Naive B cell (primary cell): ENCODE measurements at regions not wholly inside any gene's neighbourhood (a gene's known extent, or its start where the extent isn't known, plus 50 kb on each side); places are given as distances from the start of the nearest gene placed in this dataset.
A peak's percentile ranks its signal among the peaks of the same experiment; 100 is the strongest.

Source experiments
- ATAC-seq, 2 donors: fragments of 150-1000 bp; cut with Tn5 transposase; 2 replicates each; pipeline ENCODE4 v1.10.0; 2021; ENCODE audit warnings: low read depth in 2 of 2, mild to moderate bottlenecking in 2 of 2, moderate library complexity in 2 of 2
- DNase-seq: peaks from one replicate; pipeline ENCODE4 v3.0.0; 2022
- H3K27ac Mint-ChIP-seq, 6 donors: one replicate each; pipeline ENCODE4 v1.8.0; 2020 to 2022; ENCODE audit warnings: mild to moderate bottlenecking in 6 of 6, mixed read lengths in 6 of 6, moderate library complexity in 5 of 6, inconsistent platforms in 2 of 6
- H3K27me3 Mint-ChIP-seq, 3 donors: one replicate each; pipeline ENCODE4 v1.8.0; 2021 to 2022; ENCODE audit warnings: mixed read lengths in 3 of 3, mild to moderate bottlenecking in 1 of 3
- H3K36me3 Mint-ChIP-seq, 2 donors: one replicate each; pipeline ENCODE4 v1.8.0; 2020 to 2022; ENCODE audit warnings: mixed read lengths in 2 of 2, inconsistent platforms in 1 of 2, mild to moderate bottlenecking in 1 of 2
- H3K4me1 Mint-ChIP-seq, 3 donors: one replicate each; pipeline ENCODE4 v1.8.0; 2020 to 2022; ENCODE audit warnings: mixed read lengths in 3 of 3, inconsistent platforms in 1 of 3, mild to moderate bottlenecking in 1 of 3, moderate library complexity in 1 of 3
- H3K4me3 Mint-ChIP-seq, 8 donors: one replicate each; pipeline ENCODE4 v1.8.0; 2020 to 2022; ENCODE audit warnings: mild to moderate bottlenecking in 8 of 8, mixed read lengths in 8 of 8, moderate library complexity in 8 of 8, inconsistent platforms in 2 of 8
- H3K9me3 Mint-ChIP-seq, 7 donors: one replicate each; pipeline ENCODE4 v1.8.0; 2020 to 2022; ENCODE audit warnings: mixed read lengths in 7 of 7, mild to moderate bottlenecking in 5 of 7, inconsistent platforms in 2 of 7, moderate library complexity in 1 of 7

GRCh38 chr1:29711582-29712283, 475.4 kb downstream of the PTPRU start:
- H3K27me3 Mint-ChIP-seq, result peaks cover 11 to 20% (median 18%) of the 10 kb centered on the region in 3 donors
- H3K4me3 Mint-ChIP-seq, result no peak overlapping the region
- peaks cover 6 to 14% (median 9%) of the 10 kb centered on the region in 3 donors for H3K4me1 Mint-ChIP-seq

GRCh38 chr1:29709704-29710280, 473.5 kb downstream of the PTPRU start:
- H3K4me3 Mint-ChIP-seq, result no peak overlapping the region
- H3K27me3 Mint-ChIP-seq, result peaks cover 28 to 40% (median 37%) of the 10 kb centered on the region in 3 donors
- no peaks in the 10 kb centered on the region for H3K36me3 Mint-ChIP-seq
- peaks cover 0 to 2% (median 0%) of the 10 kb centered on the region in 7 donors for H3K9me3 Mint-ChIP-seq
- peaks cover 6 to 15% (median 13%) of the 10 kb centered on the region in 3 donors for H3K4me1 Mint-ChIP-seq
- DNase-seq, result no peak
- H3K27ac Mint-ChIP-seq, result no peak overlapping the region
- ATAC-seq, result no peak

More at GRCh38 chr1:29711582-29712283, 475.4 kb downstream of the PTPRU start:
- H3K36me3 Mint-ChIP-seq, result no peaks in the 10 kb centered on the region
- no peak for ATAC-seq
- no peak for DNase-seq
- peaks cover 0 to 9% (median 5%) of the 10 kb centered on the region in 7 donors for H3K9me3 Mint-ChIP-seq
- peak overlapping the region in 1 of 6 donors; percentile 39 for H3K27ac Mint-ChIP-seq

- no peak overlapping the region for H3K4me3 Mint-ChIP-seq
- no peaks in the 10 kb centered on the region for H3K36me3 Mint-ChIP-seq
- peaks cover 6 to 15% (median 13%) of the 10 kb centered on the region in 3 donors for H3K4me1 Mint-ChIP-seq
- H3K27me3 Mint-ChIP-seq, result peaks cover 35 to 47% (median 42%) of the 10 kb centered on the region in 3 donors
- H3K9me3 Mint-ChIP-seq, result peaks cover 0 to 2% (median 0%) of the 10 kb centered on the region in 7 donors
- no peak overlapping the region for H3K27ac Mint-ChIP-seq
- ATAC-seq (no peak), DNase-seq (no peak)
Measured at GRCh38 chr1:29708796-29709703, 472.7 kb downstream of the PTPRU start.

GRCh38 chr1:29708381-29708780, 472.1 kb downstream of the PTPRU start:
- H3K4me3 Mint-ChIP-seq, result no peak overlapping the region
- ATAC-seq (no peak), DNase-seq (no peak)
- H3K36me3 Mint-ChIP-seq, result no peaks in the 10 kb centered on the region
- peaks cover 0 to 2% (median 0%) of the 10 kb centered on the region in 7 donors for H3K9me3 Mint-ChIP-seq
- H3K27me3 Mint-ChIP-seq, result peaks cover 34 to 53% (median 45%) of the 10 kb centered on the region in 3 donors
- peak overlapping the region in 2 of 6 donors; percentile 65 to 73 for H3K27ac Mint-ChIP-seq
- H3K4me1 Mint-ChIP-seq, result peaks cover 6 to 15% (median 13%) of the 10 kb centered on the region in 3 donors

- ATAC-seq (no peak), DNase-seq (no peak)
- Mint-ChIP-seq H3K9me3 (peaks cover 0 to 2% (median 0%) of the 10 kb centered on the region in 7 donors), H3K4me1 (peaks cover 6 to 15% (median 13%) of the 10 kb centered on the region in 3 donors), H3K4me3 (peak overlapping the region in 1 of 8 donors; percentile 34), H3K27me3 (peaks cover 34 to 50% (median 41%) of the 10 kb centered on the region in 3 donors), H3K27ac (no peak overlapping the region), H3K36me3 (no peaks in the 10 kb centered on the region)
Measured at GRCh38 chr1:29707796-29708195, 471.5 kb downstream of the PTPRU start.

- ATAC-seq (peak in 1 of 2 donors; percentile 52), DNase-seq (no peak)
- H3K27ac Mint-ChIP-seq, result no peak overlapping the region
- peaks cover 0 to 2% (median 0%) of the 10 kb centered on the region in 7 donors for H3K9me3 Mint-ChIP-seq
- H3K36me3 Mint-ChIP-seq, result no peaks in the 10 kb centered on the region
- peaks cover 6 to 15% (median 13%) of the 10 kb centered on the region in 3 donors for H3K4me1 Mint-ChIP-seq
- H3K27me3 Mint-ChIP-seq, result peaks cover 27 to 53% (median 35%) of the 10 kb centered on the region in 3 donors
- H3K4me3 Mint-ChIP-seq, result no peak overlapping the region
Measured at GRCh38 chr1:29706936-29707335, 470.6 kb downstream of the PTPRU start.

GRCh38 chr1:29704430-29704829, 468.1 kb downstream of the PTPRU start:
- Mint-ChIP-seq H3K27me3 (peaks cover 30 to 61% (median 42%) of the 10 kb centered on the region in 3 donors), H3K36me3 (no peaks in the 10 kb centered on the region), H3K27ac (no peak overlapping the region), H3K4me1 (peaks cover 6 to 13% (median 10%) of the 10 kb centered on the region in 3 donors), H3K4me3 (no peak overlapping the region), H3K9me3 (peaks cover 0 to 2% (median 0%) of the 10 kb centered on the region in 7 donors)
- ATAC-seq (no peak), DNase-seq (no peak)

- Mint-ChIP-seq H3K4me1 (peaks cover 6 to 8% (median 6%) of the 10 kb centered on the region in 3 donors), H3K27ac (no peak overlapping the region), H3K36me3 (no peaks in the 10 kb centered on the region), H3K27me3 (peaks cover 33 to 67% (median 46%) of the 10 kb centered on the region in 3 donors), H3K4me3 (no peak overlapping the region), H3K9me3 (peaks cover 0 to 2% (median 0%) of the 10 kb centered on the region in 7 donors)
- ATAC-seq (no peak), DNase-seq (no peak)
Measured at GRCh38 chr1:29703596-29704370, 467.5 kb downstream of the PTPRU start.

- H3K9me3 Mint-ChIP-seq, result peaks cover 0 to 2% (median 0%) of the 10 kb centered on the region in 7 donors
- peaks cover 23 to 50% (median 26%) of the 10 kb centered on the region in 3 donors for H3K27me3 Mint-ChIP-seq
- no peak for ATAC-seq
- peak overlapping the region in 1 of 6 donors; percentile 44 for H3K27ac Mint-ChIP-seq
- no peaks in the 10 kb centered on the region for H3K4me1 Mint-ChIP-seq
- no peak for DNase-seq
- H3K36me3 Mint-ChIP-seq, result no peaks in the 10 kb centered on the region
- H3K4me3 Mint-ChIP-seq, result no peak overlapping the region
Measured at GRCh38 chr1:29700491-29700890, 464.2 kb downstream of the PTPRU start.

- DNase-seq (no peak), ATAC-seq (no peak)
- Mint-ChIP-seq H3K4me1 (peaks cover 0 to 2% (median 0%) of the 10 kb centered on the region in 3 donors), H3K27ac (no peak overlapping the region), H3K36me3 (no peaks in the 10 kb centered on the region), H3K9me3 (peaks cover 0 to 5% (median 3%) of the 10 kb centered on the region in 7 donors), H3K27me3 (peaks cover 7 to 31% (median 11%) of the 10 kb centered on the region in 3 donors), H3K4me3 (no peak overlapping the region)
Measured at GRCh38 chr1:29698626-29699025, 462.3 kb downstream of the PTPRU start.

- ATAC-seq (no peak), DNase-seq (no peak)
- peaks cover 0 to 6% (median 0%) of the 10 kb centered on the region in 3 donors for H3K4me1 Mint-ChIP-seq
- peaks cover 0 to 11% (median 5%) of the 10 kb centered on the region in 7 donors for H3K9me3 Mint-ChIP-seq
- no peak overlapping the region for H3K27ac Mint-ChIP-seq
- peaks cover 7 to 30% (median 11%) of the 10 kb centered on the region in 3 donors for H3K27me3 Mint-ChIP-seq
- no peak overlapping the region for H3K4me3 Mint-ChIP-seq
- H3K36me3 Mint-ChIP-seq, result no peaks in the 10 kb centered on the region
Measured at GRCh38 chr1:29698033-29698432, 461.7 kb downstream of the PTPRU start.

GRCh38 chr1:29697391-29697780, 461.1 kb downstream of the PTPRU start:
- Mint-ChIP-seq H3K4me3 (no peak overlapping the region), H3K27me3 (peaks cover 7 to 25% (median 11%) of the 10 kb centered on the region in 3 donors), H3K9me3 (peaks cover 0 to 12% (median 5%) of the 10 kb centered on the region in 7 donors), H3K4me1 (peaks cover under 1 to 11% (median 4%) of the 10 kb centered on the region in 3 donors), H3K27ac (no peak overlapping the region), H3K36me3 (no peaks in the 10 kb centered on the region)
- ATAC-seq (no peak), DNase-seq (no peak)
